Hematopoietic multipotent progenitor cell treated with erythropoietin and hydrocortisone succinate and interleukin-3 and kit ligand, for 15 days (in vitro differentiated cells): ENCODE measurements at regions not wholly inside any gene's neighbourhood (a gene's known extent, or its start where the extent isn't known, plus 50 kb on each side); places are given as distances from the start of the nearest gene placed in this dataset.

ENCODE experiments used
- DNase-seq: peaks from one replicate; pipeline ENCODE4 v3.0.0-alpha.2; 2015; ENCODE audit warnings: low spot score

DNA sequence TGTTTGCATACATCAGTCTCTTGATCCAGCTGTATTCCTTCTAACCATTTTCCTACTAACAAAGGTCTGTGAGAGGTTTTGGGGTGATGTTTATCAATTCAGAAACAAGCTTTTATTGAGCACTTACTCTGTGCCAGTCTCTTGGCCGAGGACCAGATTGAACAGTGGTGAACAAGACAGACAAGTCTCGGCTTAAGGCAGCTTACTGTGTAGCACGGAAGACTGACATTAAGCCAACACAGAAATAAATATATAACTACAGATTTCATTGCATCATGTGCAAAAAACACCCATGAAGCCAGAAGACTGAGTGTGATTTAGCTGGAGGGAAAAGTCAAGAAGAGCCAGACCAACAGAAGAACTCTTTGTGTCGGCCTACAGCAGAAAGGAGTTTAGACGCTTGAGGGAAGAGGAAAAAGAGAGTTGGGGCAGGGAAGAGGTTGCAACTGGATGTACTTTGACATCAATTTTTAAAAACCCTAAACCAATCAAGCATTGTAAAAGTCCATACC lies 549.6 kb upstream of the CITED2 start:
- no peak for DNase-seq

DNA sequence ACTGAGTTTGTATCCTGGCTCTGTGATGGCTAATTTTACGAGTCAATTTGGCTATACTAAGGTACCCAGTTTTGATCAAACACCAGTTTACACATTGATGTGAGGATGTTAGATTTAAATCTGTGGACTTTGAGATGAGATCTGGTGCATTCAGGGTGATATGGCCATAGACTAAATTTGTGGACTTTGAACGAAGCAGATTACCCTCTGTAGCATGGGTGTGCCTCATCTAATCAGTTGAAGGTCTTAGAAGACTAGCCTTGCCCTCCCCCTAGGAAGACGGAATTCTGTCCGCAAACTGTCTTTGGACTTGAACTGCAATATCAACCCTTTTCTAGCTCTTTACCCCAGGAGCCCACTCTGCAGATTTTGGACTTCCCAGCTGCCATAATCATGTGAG lies 547.8 kb upstream of the CITED2 start:
- DNase-seq, result no peak

DNA sequence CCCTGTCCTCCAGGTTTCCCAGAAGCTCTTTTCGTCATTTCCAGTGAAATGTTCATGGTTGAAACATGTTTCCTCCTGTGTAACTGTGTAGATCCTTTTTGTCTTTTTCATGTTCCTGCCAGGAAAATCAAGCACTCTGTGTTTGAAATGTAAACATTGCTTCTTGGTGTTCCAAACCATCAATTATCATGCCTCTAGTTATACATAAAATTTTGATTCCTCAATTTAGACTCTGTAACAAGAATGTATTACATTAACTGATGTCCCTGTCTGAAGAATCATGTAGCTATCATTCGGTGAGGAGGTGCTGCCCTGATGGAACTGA lies 546.3 kb upstream of the CITED2 start:
- no peak for DNase-seq

DNA sequence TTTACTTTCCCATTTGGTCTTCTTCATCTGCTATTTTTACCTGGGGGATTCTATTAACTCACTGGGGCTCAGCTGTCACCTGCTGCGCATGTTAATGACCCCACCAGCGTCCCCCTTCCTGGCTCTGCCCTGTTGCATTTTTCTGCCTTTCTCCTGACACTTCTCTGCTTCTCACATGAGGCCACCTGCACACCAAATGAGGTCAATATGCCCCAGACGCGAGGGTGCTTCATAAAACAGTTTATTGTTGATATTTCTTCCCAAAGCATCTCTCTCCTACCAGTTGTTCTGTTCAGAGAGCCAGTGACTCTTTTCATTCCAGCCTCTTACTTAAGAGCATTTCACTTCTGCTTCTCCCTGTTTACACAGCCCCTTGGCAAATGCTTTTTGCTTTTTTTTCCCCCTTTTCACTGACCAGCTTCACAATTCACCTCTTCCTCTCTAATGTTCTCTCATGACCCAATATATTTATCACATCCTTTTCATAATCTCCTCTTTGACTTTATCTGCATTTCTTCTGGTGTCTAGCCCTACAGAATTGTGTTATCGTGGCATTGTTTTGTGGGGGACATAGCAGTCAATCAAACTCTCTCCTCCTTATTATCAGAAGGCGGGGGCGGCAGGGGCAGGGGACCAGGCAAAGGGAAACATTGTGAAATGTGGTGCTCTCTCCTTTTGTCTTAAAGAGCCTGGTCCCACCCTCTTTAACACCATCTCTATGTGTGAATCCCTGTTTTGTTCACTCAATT lies 545.8 kb upstream of the CITED2 start:
- no peak for DNase-seq

DNA sequence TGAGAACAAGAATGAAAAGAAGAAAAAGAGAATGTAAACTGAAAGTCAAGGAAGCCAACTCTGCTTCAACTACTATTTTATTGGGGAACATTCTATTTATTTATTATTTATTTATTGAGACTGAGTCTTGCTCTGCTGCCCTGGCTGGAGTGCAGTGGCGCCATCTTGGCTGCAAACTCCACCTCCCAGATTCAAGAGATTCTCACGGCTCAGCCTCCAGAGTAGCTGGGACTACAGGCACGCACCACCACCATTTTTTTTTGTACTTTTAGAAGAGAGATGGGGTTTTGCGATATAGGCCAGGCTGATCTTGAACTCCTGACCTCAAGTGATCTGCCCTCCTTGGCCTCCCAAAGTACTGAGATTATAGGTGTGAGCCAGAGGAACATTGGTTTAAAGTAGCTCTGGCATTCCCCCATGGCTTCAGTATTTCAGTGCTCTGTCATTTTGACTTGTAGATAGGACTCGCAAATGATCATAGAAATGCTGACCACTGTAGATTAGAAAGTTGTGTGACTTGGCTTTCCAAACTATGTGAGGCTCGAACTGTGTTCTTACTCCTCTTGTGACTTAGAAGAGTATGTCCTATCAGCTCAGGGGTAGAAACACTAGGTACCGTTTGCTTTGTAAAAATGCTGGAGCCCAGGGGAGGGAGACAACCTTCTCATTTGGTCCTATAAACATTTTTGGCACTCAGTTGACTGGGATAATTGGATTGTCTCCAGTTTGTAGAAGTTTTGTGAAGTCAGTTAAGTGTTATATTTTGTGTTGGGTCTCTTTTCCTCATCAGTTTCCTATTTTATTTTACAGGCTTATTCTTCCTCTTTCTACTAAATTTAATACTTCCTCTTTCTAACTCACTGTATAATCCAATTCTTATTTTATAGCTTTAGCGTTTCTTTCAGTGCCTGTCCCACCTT lies 544.9 kb upstream of the CITED2 start:
- no peak for DNase-seq

DNA sequence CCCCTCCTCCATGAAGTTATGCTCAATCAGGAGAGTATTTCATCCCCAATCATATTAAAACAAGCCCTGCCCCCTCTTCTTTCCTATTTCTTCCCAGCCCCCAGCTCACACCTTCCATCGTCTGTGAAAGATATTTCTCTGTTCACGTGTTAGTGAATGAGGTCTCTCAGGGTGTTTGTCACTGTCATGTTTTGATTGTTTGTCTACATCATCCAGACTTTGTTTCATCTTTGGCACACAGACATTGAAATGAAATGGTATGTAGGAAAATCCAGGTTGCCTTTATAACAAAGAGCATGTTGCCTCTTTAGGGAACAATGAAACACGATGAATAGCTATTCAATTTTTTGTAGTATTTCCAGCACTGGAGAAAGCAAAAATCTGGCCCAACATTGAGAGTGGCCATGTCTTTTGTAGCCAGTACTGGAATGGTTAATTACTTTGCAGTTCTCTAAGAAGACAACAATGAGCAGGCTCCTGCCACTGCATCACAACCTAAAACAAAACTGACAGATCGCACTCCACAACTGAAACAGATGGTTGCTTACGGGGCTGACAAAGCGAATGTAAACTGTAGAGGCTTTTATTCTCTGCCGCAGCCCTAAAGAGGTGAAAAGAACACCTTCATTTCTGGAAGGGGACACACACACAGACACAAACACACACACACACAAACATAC lies 543.6 kb upstream of the CITED2 start:
- no peak for DNase-seq

DNA sequence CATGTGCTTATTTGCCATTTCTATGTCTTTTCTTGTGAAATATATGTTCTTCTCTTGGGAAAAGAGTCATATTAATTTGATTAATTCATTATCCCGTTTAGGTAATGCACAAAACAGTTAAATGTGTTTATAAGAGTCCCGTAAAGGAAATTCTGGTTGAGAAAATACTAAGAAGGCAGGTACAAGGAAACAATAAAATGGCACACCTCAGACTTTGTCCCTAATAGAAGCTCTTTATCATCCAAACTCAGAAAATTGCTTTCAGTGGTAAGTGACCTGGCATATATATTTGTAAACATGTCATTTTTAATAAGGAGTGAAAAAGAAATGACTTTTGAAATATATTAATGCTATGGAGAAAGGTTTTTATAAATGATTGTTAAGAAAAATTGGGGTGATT lies 540.5 kb upstream of the CITED2 start:
- DNase-seq, result no peak

DNA sequence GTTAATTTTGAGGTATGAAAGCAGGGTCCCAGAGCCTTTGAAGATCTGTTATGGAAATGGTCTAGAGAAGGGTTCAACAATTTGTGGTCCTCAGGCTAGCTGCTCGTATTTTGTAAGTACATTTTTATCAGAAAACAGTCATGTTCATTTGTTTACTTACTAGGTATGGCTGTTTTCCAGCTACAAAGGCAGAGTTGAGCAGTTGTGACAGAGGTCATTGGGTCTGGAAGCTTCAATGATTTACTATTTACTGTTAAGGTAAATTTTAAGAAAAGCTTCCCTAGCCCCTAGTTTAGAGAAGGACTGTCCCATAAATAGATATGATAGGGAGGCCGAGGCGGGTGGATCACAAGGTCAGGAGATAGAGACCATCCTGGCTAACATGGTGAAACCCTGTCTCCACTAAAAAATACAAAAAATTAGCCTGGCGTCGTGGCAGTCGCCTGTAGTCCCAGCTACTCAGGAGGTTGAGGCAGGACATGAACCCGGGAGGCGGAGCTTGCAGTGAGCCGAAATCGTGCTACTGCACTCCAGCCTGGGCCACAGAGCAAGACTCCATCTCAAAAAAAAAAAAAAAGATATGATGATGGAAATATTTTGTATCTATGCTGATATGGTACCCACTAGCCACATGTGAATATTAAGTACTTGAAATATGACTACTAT lies 538.4 kb upstream of the CITED2 start:
- DNase-seq, result no peak

DNA sequence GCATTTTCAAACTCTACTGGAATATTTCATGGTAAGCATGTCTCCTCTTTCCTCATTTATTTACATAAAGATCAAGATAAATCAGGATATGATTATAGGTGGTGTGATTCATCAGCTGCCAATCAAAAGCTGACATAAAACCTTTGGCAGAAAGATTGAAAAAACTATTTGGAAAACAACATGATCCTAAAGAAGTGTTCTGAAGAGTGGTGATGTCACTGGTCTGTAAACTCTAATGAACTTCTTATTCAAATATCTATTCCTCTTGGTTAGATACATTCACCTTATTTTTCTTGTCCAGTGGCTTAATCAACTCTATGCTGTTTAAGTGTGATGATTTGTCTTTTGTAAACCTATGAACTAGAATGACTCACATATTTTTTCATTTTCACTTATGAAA lies 535.5 kb upstream of the CITED2 start:
- DNase-seq, result no peak

DNA sequence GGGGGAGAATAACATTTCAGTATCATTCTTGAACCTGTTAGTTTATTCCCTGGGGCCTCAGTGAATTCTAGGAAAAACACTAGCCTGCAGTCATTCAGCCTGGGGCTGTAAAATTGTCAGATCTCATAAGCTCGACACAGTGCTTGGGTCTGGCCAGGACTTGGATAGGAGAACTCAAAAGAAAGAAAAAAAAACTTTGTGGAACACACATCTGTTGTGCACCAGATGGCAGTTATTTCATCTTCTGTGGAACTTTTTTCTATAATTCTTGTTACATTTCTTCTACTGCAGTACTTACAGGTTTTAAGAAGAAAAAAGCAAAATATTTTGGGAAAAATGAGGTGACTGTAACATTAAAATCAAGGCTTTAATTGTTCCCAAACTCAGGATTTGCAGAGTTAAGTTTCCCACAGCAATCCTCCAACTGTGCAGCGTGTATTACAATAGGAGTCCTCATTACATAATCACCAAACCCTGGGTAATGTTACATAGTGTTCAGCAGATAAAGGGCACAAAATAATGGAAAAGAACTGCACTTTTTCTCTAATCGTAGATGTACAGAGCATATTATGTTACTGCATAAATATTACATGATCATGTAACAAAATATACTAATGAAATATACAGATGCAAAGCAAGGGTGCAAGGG lies 531.1 kb upstream of the CITED2 start:
- no peak for DNase-seq

DNA sequence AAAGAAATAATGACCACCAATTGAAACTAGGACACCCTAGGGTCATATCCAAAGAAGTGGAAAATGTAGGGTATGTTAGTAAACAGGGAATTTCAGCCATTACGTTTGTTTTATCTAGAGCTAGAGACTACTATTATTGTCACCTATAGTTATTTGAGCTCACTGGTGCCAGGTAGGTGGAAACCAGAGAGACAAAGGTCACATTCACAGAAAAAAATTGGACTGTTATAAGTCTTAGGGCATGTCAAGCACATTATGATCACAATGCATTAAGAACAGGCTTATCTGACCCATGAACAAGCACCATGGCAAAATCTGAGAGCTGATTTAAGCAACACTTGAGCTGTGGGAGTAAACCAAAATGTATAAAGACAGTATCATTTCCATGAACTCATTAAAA lies 530.1 kb upstream of the CITED2 start:
- DNase-seq, result no peak

DNA sequence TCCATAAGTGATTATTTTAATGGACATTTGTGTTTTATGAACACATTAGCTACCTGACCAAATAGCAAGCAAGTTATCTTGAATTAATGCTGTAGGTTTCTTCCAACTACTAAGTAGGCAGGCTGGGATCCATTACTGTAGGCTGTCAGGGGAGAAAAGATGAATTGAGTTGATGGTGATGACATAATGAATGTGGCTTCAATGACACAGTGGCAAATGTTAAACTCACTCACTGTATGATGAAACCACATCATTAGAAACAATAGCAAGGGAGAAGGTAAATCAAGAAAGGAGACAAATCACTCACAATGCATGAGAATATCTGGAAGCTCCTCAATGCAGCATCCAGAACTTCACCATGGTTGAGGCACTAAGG lies 529.7 kb upstream of the CITED2 start:
- no peak for DNase-seq

DNA sequence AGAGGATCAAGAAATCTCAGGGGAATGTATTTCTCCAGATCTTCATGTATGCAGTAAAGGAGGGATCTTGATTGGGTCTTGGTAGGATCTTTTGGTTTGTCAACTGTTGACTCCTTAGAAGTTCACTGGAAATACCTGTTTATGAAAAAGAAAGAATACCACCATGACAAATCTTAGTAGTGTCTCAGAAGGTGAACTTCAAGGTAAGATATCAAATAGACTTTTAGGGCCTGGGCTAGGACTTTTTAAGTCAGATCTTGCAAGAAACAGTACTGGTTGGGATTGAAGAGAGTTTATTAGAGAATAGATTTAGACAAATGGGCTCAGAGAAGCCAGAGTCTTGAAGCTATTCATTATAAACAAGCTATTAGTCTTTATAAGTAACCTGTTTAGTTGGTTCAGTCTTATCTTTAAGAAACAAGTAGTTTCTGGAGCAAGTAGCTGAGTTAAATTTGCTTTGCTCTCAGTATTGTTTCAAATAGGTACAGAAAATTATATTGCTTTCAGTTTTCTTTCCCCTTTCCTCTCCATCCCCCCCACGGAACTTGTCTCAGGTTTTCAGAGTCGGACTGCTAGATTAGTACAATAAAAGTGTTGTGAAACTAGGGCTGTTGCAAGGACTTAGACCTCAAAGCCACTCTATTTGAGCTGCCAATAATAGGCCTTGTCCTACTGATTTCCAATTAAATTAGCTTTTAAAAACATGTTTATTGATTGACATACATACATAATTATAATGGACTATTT lies 529.1 kb upstream of the CITED2 start:
- DNase-seq, result no peak

DNA sequence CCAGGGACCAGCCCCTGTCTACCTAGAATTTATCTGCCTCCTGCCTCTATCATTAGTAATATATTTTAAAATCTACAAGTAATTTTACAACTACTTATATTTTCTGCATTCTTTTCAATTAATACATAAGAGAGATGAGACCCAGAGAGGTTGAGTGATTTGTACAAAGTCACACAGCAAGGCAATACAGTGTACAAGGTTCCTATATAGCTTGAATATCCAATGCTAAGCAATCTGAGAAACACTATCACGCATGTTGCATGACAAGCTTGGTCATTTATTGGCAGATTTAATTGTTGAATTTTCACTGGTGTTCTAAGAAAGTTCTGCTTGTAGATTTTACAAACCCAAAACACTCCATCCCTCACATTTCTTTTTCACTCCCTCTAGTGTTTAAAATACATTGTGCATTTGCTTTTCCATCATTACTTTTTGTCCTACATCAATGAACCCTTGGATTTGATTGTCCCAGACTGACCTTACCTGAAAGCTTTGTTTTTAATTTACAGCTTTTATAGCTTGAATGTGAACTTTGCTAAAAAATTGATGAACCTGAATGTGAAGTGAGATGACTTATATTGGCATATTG lies 520.9 kb upstream of the CITED2 start:
- DNase-seq, result no peak

DNA sequence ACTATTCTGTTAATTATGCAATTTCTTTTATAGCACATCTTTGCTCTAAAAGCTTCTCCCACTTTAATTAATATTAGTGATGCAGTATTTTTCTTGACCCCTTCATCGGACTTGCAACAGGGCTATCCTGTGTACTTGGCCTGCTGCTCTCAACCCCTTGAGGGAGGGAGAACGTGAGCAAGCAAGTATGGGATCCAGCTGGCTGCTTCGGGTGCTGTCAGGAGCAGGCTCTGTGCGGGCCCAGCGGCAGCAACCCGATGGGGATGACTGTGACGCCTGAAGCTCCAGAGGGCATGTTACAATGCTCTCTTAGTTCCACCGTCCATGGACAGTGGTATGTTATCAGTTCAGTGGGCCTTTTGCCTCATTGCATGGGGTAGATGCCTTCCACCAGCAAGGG lies 519.8 kb upstream of the CITED2 start:
- DNase-seq, result no peak

DNA sequence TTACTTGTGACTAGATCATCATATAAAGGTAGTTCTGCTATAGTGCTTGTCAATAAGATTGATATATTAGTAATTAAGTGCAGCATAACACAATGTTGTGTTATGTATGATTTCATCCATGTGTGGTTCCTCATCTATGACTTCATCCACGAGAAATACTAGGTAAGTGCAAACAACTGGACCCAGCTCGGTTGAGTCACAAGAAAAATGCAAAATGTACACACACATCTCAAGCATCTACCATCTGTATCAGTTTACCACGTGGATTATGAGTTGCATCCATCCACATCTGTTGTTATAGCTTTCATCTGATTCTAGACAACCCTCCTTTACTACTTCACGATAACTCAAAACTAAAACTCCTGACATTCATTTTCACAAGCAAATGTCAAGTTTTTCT lies 517.0 kb upstream of the CITED2 start:
- no peak for DNase-seq

DNA sequence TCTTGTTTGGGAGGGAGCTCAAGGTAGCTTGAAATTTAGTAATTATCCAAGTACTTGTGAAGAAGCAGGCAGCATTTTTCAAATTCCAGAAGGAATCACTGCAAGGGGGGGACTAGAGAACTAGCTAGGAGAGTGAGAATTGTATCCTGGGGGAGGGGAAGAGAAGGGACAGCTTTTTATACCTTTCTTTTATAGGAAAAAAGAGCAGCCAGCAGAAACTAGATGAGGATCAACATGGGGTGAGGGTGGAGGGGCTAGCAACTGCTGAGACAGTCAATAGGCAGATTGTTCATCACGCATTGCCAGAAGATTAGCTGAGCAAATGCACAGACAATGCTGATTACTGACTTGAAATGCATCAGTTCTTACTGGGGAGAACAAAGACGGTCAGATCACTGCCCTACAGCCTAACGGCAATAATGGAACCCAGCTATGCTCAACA lies 514.3 kb upstream of the CITED2 start:
- no peak for DNase-seq

DNA sequence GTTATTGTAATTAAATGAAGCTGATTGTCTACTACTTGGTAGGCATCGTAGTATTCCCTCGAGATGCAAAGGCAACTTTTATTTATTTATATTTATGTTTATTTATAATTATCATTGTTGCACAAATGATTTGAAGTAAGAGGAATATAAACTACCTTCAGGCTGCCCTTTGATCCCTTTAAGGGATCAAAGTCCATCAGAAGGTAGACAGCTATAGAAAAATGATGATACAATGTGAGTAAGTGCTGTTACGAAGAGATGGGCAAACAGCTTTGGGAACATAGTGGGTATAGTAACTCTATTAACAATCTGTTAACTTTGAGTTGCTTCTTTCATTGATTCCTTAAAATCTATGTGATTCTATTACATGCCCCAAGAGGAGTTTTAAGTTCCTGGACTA lies 512.8 kb upstream of the CITED2 start:
- DNase-seq, result no peak

DNA sequence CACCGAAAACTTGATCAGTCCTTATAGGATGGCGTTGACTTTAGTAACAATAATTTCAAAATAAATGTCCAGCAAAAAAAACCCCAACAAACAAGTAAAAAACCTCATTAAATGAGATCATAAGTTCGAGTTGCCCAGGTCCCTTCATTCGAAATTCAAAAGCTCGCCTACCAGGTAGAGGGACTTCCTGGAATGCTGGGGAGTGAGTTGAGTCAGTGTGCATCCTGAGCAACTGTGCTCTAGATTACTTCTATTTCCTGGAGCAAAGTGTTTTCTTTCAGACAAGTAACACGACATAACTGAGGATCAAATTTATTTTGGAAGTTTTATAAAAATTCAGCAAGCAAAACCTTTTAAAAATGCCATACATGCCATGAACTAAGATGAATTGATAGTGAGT lies 511.9 kb upstream of the CITED2 start:
- DNase-seq, result no peak

DNA sequence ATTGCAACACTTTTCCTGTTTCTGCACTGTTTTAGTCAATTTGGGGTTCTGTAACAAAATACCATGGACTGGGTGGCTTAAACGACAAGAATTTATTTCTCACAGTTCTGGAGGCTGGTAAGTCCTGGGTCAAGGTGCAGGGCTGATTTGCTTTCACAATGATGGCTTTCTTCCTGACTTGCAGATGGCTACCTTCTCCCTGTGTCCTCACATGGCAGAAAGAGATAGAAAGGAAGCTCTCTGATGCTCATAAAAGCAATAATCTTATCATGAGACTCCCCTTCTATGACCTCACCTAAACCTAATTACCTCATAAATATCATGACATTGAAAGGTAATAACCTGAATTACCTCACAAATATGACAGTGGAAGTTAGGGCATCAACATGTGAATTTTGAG lies 511.5 kb upstream of the CITED2 start:
- DNase-seq, result no peak

DNA sequence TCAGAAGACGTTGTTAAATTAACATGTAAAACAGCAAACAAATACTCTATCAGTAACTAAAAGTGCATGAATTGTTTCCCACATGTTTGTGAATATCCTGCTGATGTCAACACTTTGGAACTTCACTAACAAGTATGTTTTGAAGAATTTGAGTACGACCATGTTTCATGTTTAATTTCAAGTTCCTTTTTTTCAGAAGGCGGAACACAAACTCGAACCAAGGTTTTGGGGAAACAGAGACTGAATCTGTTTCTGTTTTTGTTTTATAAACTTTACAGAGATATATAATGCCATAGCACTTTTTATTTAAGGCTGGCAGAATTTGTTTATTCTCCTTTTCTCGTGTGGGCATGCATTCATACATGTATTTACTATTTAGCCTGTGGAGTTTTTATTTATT lies 509.3 kb upstream of the CITED2 start:
- DNase-seq, result no peak
